Tibial nerve (tissue), 4 donors: ENCODE measurements at regions not wholly inside any gene's neighbourhood (a gene's known extent, or its start where the extent isn't known, plus 50 kb on each side); places are given as distances from the start of the nearest gene placed in this dataset.

Experiments used
- DNase-seq, 2 donors: peaks; one replicate each; pipeline ENCODE4 v3.0.0-alpha.2; 2019; ENCODE audit warnings: low spot score in 2 of 2
- H3K27ac ChIP-seq, 4 donors: fragments of 200-600 bp; sonication (generic) in 3 of 4; one replicate each; pipeline ENCODE4 v1.5.1; 2017 to 2019; ENCODE audit warnings: mild to moderate bottlenecking in 1 of 4
- H3K27me3 ChIP-seq, 2 donors: fragments of 200-600 bp; sonication (generic) in 1 of 2; one replicate each; pipeline versions ENCODE4 v1.5.1 to v1.6.0; 2017 to 2019
- H3K36me3 ChIP-seq, 3 donors: fragments of 200-600 bp; sonication (generic); one replicate each; pipeline ENCODE4 v1.5.1; 2018 to 2019
- H3K4me1 ChIP-seq, 4 donors: fragments of 200-600 bp; sonication (generic) in 3 of 4; one replicate each; pipeline ENCODE4 v1.5.1; 2017 to 2019
- H3K4me3 ChIP-seq, 4 donors: fragments of 200-600 bp; sonication (generic) in 3 of 4; one replicate each; pipeline ENCODE4 v1.5.1; 2017 to 2019; ENCODE audit warnings: mild to moderate bottlenecking in 1 of 4, moderate library complexity in 1 of 4
- H3K9me3 ChIP-seq, 4 donors: fragments of 200-600 bp; sonication (generic) in 3 of 4; one replicate each; pipeline ENCODE4 v1.5.1; 2017 to 2019
- EP300 ChIP-seq, 2 donors: sonication (generic); formaldehyde crosslinking; IDR thresholded peaks; one replicate each; pipeline ENCODE4 v1.6.1; 2017; ENCODE audit warnings: antibody characterized with exemption in 2 of 2, mild to moderate bottlenecking in 1 of 2
- POLR2A ChIP-seq, 2 donors: fragments of 450-650 bp; IDR thresholded peaks; one replicate each; pipeline ENCODE4 v1.6.1; 2017; ENCODE audit warnings: antibody characterized with exemption in 2 of 2, mild to moderate bottlenecking in 2 of 2, moderate library complexity in 2 of 2
- WGBS, 2 donors: methylation state at CpG; one replicate each; pipeline ENCODE4 v1.1.5; 2018; 5-methylcytosine and 5-hydroxymethylcytosine counted together
- TF ChIP-seq, protein P1 (sequence below), 5 experiments: fragments of 200-600 bp in 3 of 5; fragments of 450-650 bp in 2 of 5; sonication (generic) in 3 of 5; IDR thresholded peaks; one replicate each; pipeline ENCODE4 v1.5.1; 2016 to 2019; ENCODE audit warnings: antibody characterized with exemption in 5 of 5, mild to moderate bottlenecking in 3 of 5, moderate library complexity in 2 of 5

DNA sequence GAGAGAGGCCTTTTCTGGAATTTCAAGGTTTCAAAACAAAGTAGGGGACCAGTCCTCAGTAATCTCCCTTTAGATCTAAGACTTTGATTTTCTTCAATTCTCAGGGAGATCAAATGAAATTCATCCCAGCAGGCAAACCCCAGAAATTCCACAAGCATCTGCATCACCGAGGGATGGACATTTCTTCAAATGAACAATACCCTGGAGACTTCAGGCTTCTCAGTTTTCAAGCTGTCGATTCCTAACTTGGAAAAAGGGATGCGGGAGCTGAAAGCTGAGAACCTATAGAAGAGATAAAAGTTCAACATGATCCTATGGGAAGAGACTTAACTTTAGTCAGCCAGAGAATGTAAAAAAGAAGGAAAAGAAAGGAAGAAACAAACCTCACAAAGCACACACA, 296.9 kb upstream of the CDH5 start:
- DNase-seq, result no peak
- Histone ChIP-seq H3K4me3 (no peak overlapping the region), H3K27ac (no peak overlapping the region), H3K4me1 (peaks cover 0 to 37% (median 3%) of the 10 kb centered on the region in 4 donors), H3K27me3 (no peaks in the 10 kb centered on the region), H3K36me3 (no peaks in the 10 kb centered on the region), H3K9me3 (no peaks in the 10 kb centered on the region)
- WGBS, 2 donors, result 67 to 79% methylated on average over 3 of the region's 3 CpGs
- TF ChIP-seq POLR2A (IDR thresholded peaks at IDR 0.05) (no peak), EP300 (IDR thresholded peaks at IDR 0.05) (no peak)
- TF ChIP-seq, protein P1, sequence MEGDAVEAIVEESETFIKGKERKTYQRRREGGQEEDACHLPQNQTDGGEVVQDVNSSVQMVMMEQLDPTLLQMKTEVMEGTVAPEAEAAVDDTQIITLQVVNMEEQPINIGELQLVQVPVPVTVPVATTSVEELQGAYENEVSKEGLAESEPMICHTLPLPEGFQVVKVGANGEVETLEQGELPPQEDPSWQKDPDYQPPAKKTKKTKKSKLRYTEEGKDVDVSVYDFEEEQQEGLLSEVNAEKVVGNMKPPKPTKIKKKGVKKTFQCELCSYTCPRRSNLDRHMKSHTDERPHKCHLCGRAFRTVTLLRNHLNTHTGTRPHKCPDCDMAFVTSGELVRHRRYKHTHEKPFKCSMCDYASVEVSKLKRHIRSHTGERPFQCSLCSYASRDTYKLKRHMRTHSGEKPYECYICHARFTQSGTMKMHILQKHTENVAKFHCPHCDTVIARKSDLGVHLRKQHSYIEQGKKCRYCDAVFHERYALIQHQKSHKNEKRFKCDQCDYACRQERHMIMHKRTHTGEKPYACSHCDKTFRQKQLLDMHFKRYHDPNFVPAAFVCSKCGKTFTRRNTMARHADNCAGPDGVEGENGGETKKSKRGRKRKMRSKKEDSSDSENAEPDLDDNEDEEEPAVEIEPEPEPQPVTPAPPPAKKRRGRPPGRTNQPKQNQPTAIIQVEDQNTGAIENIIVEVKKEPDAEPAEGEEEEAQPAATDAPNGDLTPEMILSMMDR (IDR thresholded peaks at IDR 0.05), result no peak

GRCh38 chr16:66066404-66066803, 300.1 kb upstream of the CDH5 start:
- WGBS, 2 donors, result 79 to 82% methylated on average over 2 of the region's 2 CpGs
- Histone ChIP-seq H3K9me3 (no peaks in the 10 kb centered on the region), H3K36me3 (no peaks in the 10 kb centered on the region), H3K4me1 (peaks cover 0 to 45% (median 5%) of the 10 kb centered on the region in 4 donors), H3K27me3 (no peaks in the 10 kb centered on the region), H3K4me3 (no peak overlapping the region), H3K27ac (peak overlapping the region in 2 of 4 donors; percentile 72 to 74)
- DNase-seq, result no peak
- no peak for TF ChIP-seq POLR2A (IDR thresholded peaks at IDR 0.05)
- TF ChIP-seq, protein P1 (IDR thresholded peaks at IDR 0.05), result no peak
- no peak for TF ChIP-seq EP300 (IDR thresholded peaks at IDR 0.05)

GRCh38 chr16:66065925-66066324, 300.6 kb upstream of the CDH5 start:
- 48 to 62% methylated on average over 4 of the region's 4 CpGs for WGBS, 2 donors

GRCh38 chr16:66064801-66065530, 301.5 kb upstream of the CDH5 start:
- H3K9me3 ChIP-seq, result no peaks in the 10 kb centered on the region
- WGBS, 2 donors, result 36 to 40% methylated on average over 1 of the region's 1 CpG

More at GRCh38 chr16:66065925-66066324, 300.6 kb upstream of the CDH5 start:
- Histone ChIP-seq H3K27me3 (no peaks in the 10 kb centered on the region), H3K36me3 (no peaks in the 10 kb centered on the region), H3K9me3 (no peaks in the 10 kb centered on the region), H3K27ac (peak overlapping the region in 2 of 4 donors; percentile 72 to 74), H3K4me1 (peaks cover 0 to 46% (median 5%) of the 10 kb centered on the region in 4 donors), H3K4me3 (no peak overlapping the region)
- DNase-seq, result no peak
- TF ChIP-seq POLR2A (IDR thresholded peaks at IDR 0.05) (no peak), EP300 (IDR thresholded peaks at IDR 0.05) (peak in 1 of 2 donors; percentile 43)

DNA sequence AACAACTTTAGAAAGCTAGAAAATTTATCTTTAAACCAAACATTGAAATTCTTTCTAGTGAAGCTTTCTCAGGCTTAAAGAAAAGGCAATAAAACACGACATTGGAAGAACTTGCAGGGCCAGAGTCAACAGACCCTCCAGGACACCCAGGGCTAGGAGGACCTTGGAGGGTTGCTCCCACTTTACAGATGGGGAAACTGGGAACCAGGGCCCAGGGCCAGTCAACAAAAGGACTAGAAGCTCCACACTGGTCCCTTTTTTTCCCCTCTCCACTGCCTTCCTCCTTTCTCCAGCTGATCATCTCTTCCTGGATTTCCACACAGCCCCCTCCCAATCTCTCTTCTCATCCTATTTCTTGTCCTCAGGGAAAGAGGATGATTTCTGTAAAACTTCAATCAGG, 307.7 kb upstream of the CDH5 start:
- Histone ChIP-seq H3K27me3 (no peaks in the 10 kb centered on the region), H3K27ac (peak overlapping the region in 1 of 4 donors; percentile 34), H3K36me3 (no peaks in the 10 kb centered on the region), H3K9me3 (no peaks in the 10 kb centered on the region), H3K4me1 (peaks cover 0 to 26% (median 6%) of the 10 kb centered on the region in 4 donors), H3K4me3 (no peak overlapping the region)
- no peak for DNase-seq
- 40 to 41% methylated on average over 1 of the region's 1 CpG for WGBS, 2 donors
- no peak for TF ChIP-seq POLR2A (IDR thresholded peaks at IDR 0.05)
- TF ChIP-seq, protein P1 (IDR thresholded peaks at IDR 0.05), result no peak
- no peak for TF ChIP-seq EP300 (IDR thresholded peaks at IDR 0.05)

More at GRCh38 chr16:66064801-66065530, 301.5 kb upstream of the CDH5 start:
- Histone ChIP-seq H3K27ac (peak overlapping the region in 2 of 4 donors; percentile 35 to 39), H3K36me3 (no peaks in the 10 kb centered on the region), H3K4me3 (no peak overlapping the region), H3K4me1 (peaks cover 0 to 40% (median 2%) of the 10 kb centered on the region in 4 donors), H3K27me3 (no peaks in the 10 kb centered on the region)
- no peak for DNase-seq
- TF ChIP-seq POLR2A (IDR thresholded peaks at IDR 0.05) (no peak), EP300 (IDR thresholded peaks at IDR 0.05) (no peak)
- TF ChIP-seq, protein P1 (IDR thresholded peaks at IDR 0.05), result no peak
